Natural killer cell treated with Interleukin-12 subunit alpha and Interleukin-12 subunit beta and Interleukin-15 and Interleukin-18, amount 100 ng/mL, for 72 hours (primary cell): ENCODE measurements at regions not wholly inside any gene's neighbourhood (a gene's known extent, or its start where the extent isn't known, plus 50 kb on each side); places are given as distances from the start of the nearest gene placed in this dataset.

Source experiments
- ATAC-seq, 2 donors: fragments of 150-1000 bp; cut with Tn5 transposase in 1 of 2; sonication (Bioruptor Pico), chemical (Tn5 transposase) in 1 of 2; 2 replicates each; pipeline ENCODE4 v1.10.0; 2021
- DNase-seq: peaks from one replicate; pipeline ENCODE4 v3.0.0; 2022; ENCODE audit warnings: low spot score
- H3K27ac Mint-ChIP-seq, 2 donors: 1 replicate in 1 of 2; 2 replicates in 1 of 2; pipeline ENCODE4 v1.8.0; 2022; ENCODE audit warnings: mixed read lengths in 2 of 2, mild to moderate bottlenecking in 1 of 2, moderate library complexity in 1 of 2
- H3K27me3 Mint-ChIP-seq, 2 donors: 1 replicate in 1 of 2; 2 replicates in 1 of 2; pipeline ENCODE4 v1.8.0; 2022; ENCODE audit warnings: mixed read lengths in 2 of 2
- H3K36me3 Mint-ChIP-seq: one replicate; pipeline ENCODE4 v1.8.0; 2022; ENCODE audit warnings: mixed read lengths
- H3K4me1 Mint-ChIP-seq, 2 donors: 1 replicate in 1 of 2; 2 replicates in 1 of 2; pipeline ENCODE4 v1.8.0; 2022; ENCODE audit warnings: low read depth in 2 of 2, mixed read lengths in 2 of 2, mild to moderate bottlenecking in 1 of 2
- H3K4me3 Mint-ChIP-seq: one replicate; pipeline ENCODE4 v1.8.0; 2022; ENCODE audit warnings: mixed read lengths
- H3K9me3 Mint-ChIP-seq: 2 replicates; pipeline ENCODE4 v1.8.0; 2022; ENCODE audit warnings: mixed read lengths

GRCh38 chr6:71420693-71421328 is 132.2 kb downstream of the OGFRL1 start:
- no peaks in the 10 kb centered on the region for H3K9me3 Mint-ChIP-seq
- H3K4me3 Mint-ChIP-seq, result peak overlapping the region; percentile 27
- DNase-seq, result no peak
- no peaks in the 10 kb centered on the region for H3K4me1 Mint-ChIP-seq
- peaks cover 23 to 32% of the 10 kb centered on the region in 2 donors for H3K27me3 Mint-ChIP-seq
- no peaks in the 10 kb centered on the region for H3K36me3 Mint-ChIP-seq
- H3K27ac Mint-ChIP-seq, result no peak overlapping the region
- peak; percentile 82 to 89 for ATAC-seq

DNA sequence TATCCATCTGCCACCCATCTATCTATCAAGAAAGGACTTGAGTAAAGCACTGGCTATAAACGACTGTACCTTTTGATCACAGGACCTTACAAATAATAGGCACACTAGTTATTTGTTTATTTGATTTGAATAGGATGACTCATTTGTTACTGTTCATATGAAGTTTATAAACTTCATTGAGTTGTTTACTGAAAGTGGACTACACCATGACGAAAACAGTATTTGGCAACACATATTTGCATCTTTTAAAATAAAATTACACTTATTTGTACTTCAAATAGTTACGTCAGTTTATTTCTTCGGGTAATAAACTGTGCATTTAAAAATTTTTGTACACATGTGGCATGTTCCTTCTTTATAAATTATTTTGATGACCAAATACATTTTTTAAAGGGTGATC is 133.0 kb downstream of the OGFRL1 start:
- no peaks in the 10 kb centered on the region for H3K9me3 Mint-ChIP-seq
- ATAC-seq, result no peak
- peaks cover 23 to 38% of the 10 kb centered on the region in 2 donors for H3K27me3 Mint-ChIP-seq

GRCh38 chr6:71430018-71430417 is 141.4 kb downstream of the OGFRL1 start:
- no peak overlapping the region for H3K27ac Mint-ChIP-seq
- H3K36me3 Mint-ChIP-seq, result no peaks in the 10 kb centered on the region
- no peak for DNase-seq
- no peak for ATAC-seq
- no peaks in the 10 kb centered on the region for H3K4me1 Mint-ChIP-seq
- no peak overlapping the region for H3K4me3 Mint-ChIP-seq
- H3K27me3 Mint-ChIP-seq, result peaks cover 4 to 19% of the 10 kb centered on the region in 2 donors
- H3K9me3 Mint-ChIP-seq, result no peaks in the 10 kb centered on the region

More for the DNA sequence above, 133.0 kb downstream of the OGFRL1 start:
- no peak for DNase-seq
- H3K36me3 Mint-ChIP-seq, result no peaks in the 10 kb centered on the region
- no peaks in the 10 kb centered on the region for H3K4me1 Mint-ChIP-seq
- H3K4me3 Mint-ChIP-seq, result no peak overlapping the region
- H3K27ac Mint-ChIP-seq, result no peak overlapping the region

DNA sequence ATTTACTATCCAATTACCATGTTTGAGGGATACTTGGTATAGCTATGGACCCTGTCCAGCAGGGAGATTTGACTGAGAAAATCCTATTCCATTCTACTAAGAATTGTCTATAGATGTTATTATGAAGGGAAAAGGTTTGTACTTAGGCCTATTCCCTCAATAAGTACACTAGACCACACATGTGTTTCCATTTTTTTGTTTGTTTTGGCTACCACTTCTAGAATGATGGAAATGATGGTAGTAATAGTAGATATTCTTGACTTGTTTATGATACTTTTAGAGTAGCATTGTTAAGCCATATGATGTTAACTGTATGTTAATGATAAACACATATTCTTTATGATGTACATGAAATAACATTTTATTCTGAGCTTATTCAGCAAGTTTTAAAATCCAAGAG is 144.8 kb downstream of the OGFRL1 start:
- Mint-ChIP-seq H3K4me1 (no peaks in the 10 kb centered on the region), H3K4me3 (no peak overlapping the region), H3K9me3 (peaks cover 5% of the 10 kb centered on the region), H3K27ac (no peak overlapping the region), H3K27me3 (no peaks in the 10 kb centered on the region), H3K36me3 (no peaks in the 10 kb centered on the region)
- DNase-seq (no peak), ATAC-seq (no peak)

DNA sequence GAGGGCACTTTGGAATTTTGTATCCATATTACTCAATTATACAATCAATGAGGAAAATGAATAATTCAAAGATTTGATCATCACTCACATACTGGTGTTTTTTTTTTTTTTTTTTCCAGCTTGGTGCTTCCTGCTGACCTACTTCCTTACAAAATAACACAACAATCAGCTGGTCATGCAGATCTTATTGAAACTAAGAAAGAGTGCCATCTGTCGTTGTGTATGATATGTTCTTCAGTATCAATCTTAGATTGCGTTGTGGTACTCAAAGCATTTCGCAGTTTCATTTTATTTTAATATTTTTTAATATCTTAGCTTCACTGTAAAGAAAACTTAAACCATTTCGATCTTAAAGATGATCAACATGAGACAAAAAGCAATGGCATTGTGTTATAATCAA is 155.6 kb downstream of the OGFRL1 start:
- peaks cover 0 to 4% of the 10 kb centered on the region in 2 donors for H3K27me3 Mint-ChIP-seq
- DNase-seq, result no peak
- no peak overlapping the region for H3K4me3 Mint-ChIP-seq
- no peak for ATAC-seq
- no peak overlapping the region for H3K27ac Mint-ChIP-seq
- peaks cover 0 to 3% of the 10 kb centered on the region in 2 donors for H3K4me1 Mint-ChIP-seq
- H3K36me3 Mint-ChIP-seq, result no peaks in the 10 kb centered on the region
- peaks cover 4% of the 10 kb centered on the region for H3K9me3 Mint-ChIP-seq

DNA sequence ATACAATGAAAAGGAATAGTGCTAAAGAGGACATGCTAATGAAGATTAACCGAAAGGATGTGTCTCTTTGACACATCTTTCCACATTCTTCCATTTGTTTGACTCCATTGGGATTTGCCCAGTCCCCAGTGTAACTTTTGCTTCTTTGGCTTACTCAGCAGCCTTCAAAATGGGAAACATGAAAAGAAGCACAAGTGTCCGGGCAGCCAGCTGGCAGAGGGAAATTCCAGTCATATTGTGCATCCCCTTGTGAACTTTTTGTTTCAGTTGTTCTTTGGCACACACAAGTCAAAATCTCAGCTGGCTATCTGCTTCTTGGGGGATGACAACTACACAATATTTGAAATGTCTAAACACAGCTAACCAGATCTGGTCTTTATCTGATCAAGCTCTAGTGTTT is 157.4 kb downstream of the OGFRL1 start:
- Mint-ChIP-seq H3K9me3 (peaks cover 6% of the 10 kb centered on the region), H3K4me3 (no peak overlapping the region), H3K36me3 (no peaks in the 10 kb centered on the region), H3K27ac (no peak overlapping the region), H3K4me1 (peaks cover 0 to 3% of the 10 kb centered on the region in 2 donors), H3K27me3 (peaks cover 0 to 4% of the 10 kb centered on the region in 2 donors)
- ATAC-seq (no peak), DNase-seq (no peak)

DNA sequence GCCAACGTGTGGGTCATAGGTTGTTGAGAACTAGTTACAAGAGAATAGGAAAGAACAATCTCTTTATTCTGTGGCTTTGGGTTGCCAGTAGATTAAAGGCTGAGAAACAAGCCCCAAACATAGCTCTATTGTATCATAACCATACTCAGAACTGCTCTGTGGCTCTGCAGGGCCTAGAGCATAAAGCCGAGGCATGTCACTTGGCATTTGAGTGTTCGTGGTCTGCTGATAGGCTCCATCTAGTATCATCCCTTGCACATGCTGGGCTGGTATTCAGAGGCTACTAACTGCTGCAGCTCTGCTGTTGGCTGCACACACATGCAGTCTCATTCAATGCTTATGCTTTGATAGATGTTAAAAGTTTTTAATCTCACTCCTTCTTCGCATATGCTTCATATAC is 157.9 kb downstream of the OGFRL1 start:
- Mint-ChIP-seq H3K27ac (no peak overlapping the region), H3K27me3 (peaks cover 0 to 4% of the 10 kb centered on the region in 2 donors), H3K4me1 (peaks cover 0 to 3% of the 10 kb centered on the region in 2 donors), H3K36me3 (no peaks in the 10 kb centered on the region), H3K9me3 (peaks cover 6% of the 10 kb centered on the region), H3K4me3 (no peak overlapping the region)
- ATAC-seq (no peak), DNase-seq (no peak)

- Mint-ChIP-seq H3K4me1 (no peaks in the 10 kb centered on the region), H3K4me3 (no peak overlapping the region), H3K27me3 (no peaks in the 10 kb centered on the region), H3K9me3 (peaks cover 3% of the 10 kb centered on the region), H3K27ac (no peak overlapping the region), H3K36me3 (no peaks in the 10 kb centered on the region)
- ATAC-seq (no peak), DNase-seq (no peak)
Measured at GRCh38 chr6:71452697-71453370, 164.2 kb downstream of the OGFRL1 start.

- Mint-ChIP-seq H3K4me3 (no peak overlapping the region), H3K27ac (no peak overlapping the region), H3K36me3 (no peaks in the 10 kb centered on the region), H3K4me1 (no peaks in the 10 kb centered on the region), H3K9me3 (peaks cover 3% of the 10 kb centered on the region), H3K27me3 (no peaks in the 10 kb centered on the region)
- DNase-seq, result no peak
- no peak for ATAC-seq
Measured at GRCh38 chr6:71453371-71453706, 164.7 kb downstream of the OGFRL1 start.

DNA sequence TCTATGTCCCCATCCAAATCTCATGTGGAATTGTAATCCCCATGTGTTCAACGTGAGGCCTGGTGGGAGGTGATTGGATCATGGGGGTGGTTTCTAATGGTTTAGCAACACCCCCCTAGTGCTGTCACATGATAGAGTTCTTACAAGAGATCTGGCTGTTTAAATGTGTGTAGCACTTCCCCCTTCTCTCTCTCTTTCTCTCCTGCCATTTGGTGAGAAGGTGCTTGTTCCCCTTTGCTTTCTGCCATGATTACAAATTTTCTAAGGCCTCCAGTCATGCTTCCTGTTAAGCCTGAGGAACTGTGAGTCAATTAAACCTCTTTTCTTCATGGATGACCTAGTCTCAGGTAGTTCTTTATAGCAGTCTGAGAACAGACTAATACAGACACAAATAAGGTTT is 165.4 kb downstream of the OGFRL1 start:
- DNase-seq, result no peak
- H3K9me3 Mint-ChIP-seq, result peaks cover 3% of the 10 kb centered on the region
- H3K4me1 Mint-ChIP-seq, result no peaks in the 10 kb centered on the region
- H3K27ac Mint-ChIP-seq, result no peak overlapping the region
- no peaks in the 10 kb centered on the region for H3K36me3 Mint-ChIP-seq
- no peaks in the 10 kb centered on the region for H3K27me3 Mint-ChIP-seq
- H3K4me3 Mint-ChIP-seq, result no peak overlapping the region
- ATAC-seq, result no peak

DNA sequence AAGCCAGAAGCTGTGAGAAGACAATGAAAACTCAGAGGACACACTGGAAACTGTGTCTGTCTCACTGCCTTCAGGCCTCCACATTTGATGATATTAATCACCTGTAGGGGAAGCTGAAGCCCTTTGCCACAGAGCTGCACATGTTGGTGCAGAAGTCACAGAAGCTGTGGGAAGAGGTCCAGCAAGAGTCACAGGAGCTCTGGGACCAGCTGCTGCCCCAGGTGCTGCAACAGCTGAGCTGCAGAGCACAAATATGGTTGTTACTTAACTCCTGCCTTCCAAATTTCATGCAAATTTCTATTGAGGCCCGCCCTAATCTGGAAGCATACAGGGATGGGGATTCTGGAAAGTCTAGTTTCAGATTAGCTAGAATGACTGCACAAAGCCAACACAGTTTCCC is 169.3 kb downstream of the OGFRL1 start:
- no peak for ATAC-seq
- H3K4me3 Mint-ChIP-seq, result no peak overlapping the region
- peaks cover 4% of the 10 kb centered on the region for H3K9me3 Mint-ChIP-seq
- DNase-seq, result no peak
- H3K36me3 Mint-ChIP-seq, result no peaks in the 10 kb centered on the region
- no peaks in the 10 kb centered on the region for H3K4me1 Mint-ChIP-seq
- no peak overlapping the region for H3K27ac Mint-ChIP-seq
- H3K27me3 Mint-ChIP-seq, result no peaks in the 10 kb centered on the region

DNA sequence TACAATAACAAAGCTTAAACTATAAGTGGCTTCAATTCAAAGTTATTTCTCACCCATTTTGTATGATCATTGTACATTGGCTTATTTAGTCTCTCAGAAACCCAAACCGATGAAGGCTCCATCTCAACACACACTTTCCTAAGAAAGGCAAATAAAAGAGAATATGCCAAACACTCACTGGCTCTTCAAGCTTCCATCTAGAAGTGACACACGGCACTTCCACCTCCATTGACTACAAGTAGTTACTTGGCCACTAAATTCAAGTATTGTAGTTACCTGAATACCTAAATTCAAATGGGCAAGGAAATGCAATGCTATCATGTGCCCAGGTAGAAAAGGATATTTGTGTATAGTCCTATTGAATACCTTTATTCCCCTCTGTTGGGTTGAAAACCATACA is 170.6 kb downstream of the OGFRL1 start:
- Mint-ChIP-seq H3K27ac (no peak overlapping the region), H3K27me3 (no peaks in the 10 kb centered on the region), H3K36me3 (no peaks in the 10 kb centered on the region), H3K4me1 (no peaks in the 10 kb centered on the region), H3K9me3 (peaks cover 4% of the 10 kb centered on the region), H3K4me3 (no peak overlapping the region)
- ATAC-seq (no peak), DNase-seq (no peak)

- no peak overlapping the region for H3K4me3 Mint-ChIP-seq
- peaks cover 4% of the 10 kb centered on the region for H3K9me3 Mint-ChIP-seq
- H3K4me1 Mint-ChIP-seq, result no peaks in the 10 kb centered on the region
- ATAC-seq (no peak), DNase-seq (no peak)
- H3K27me3 Mint-ChIP-seq, result no peaks in the 10 kb centered on the region
- no peaks in the 10 kb centered on the region for H3K36me3 Mint-ChIP-seq
- no peak overlapping the region for H3K27ac Mint-ChIP-seq
Measured at GRCh38 chr6:71460933-71461332, 172.3 kb downstream of the OGFRL1 start.

- ATAC-seq, result no peak
- H3K27ac Mint-ChIP-seq, result no peak overlapping the region
- no peak overlapping the region for H3K4me3 Mint-ChIP-seq
- no peak for DNase-seq
- no peaks in the 10 kb centered on the region for H3K27me3 Mint-ChIP-seq
- H3K4me1 Mint-ChIP-seq, result no peaks in the 10 kb centered on the region
- peaks cover 8% of the 10 kb centered on the region for H3K9me3 Mint-ChIP-seq
- no peaks in the 10 kb centered on the region for H3K36me3 Mint-ChIP-seq
Measured at GRCh38 chr6:71463061-71463460, 174.4 kb downstream of the OGFRL1 start.

GRCh38 chr6:71465096-71465495 is 176.5 kb downstream of the OGFRL1 start:
- no peak for ATAC-seq
- H3K4me3 Mint-ChIP-seq, result no peak overlapping the region

More at GRCh38 chr6:71465096-71465495, 176.5 kb downstream of the OGFRL1 start:
- no peaks in the 10 kb centered on the region for H3K27me3 Mint-ChIP-seq
- H3K9me3 Mint-ChIP-seq, result peaks cover 13% of the 10 kb centered on the region
- no peaks in the 10 kb centered on the region for H3K36me3 Mint-ChIP-seq
- DNase-seq, result no peak
- H3K27ac Mint-ChIP-seq, result no peak overlapping the region
- no peaks in the 10 kb centered on the region for H3K4me1 Mint-ChIP-seq
